Heart right ventricle (tissue), 16 donors: ENCODE measurements at regions not wholly inside any gene's neighbourhood (a gene's known extent, or its start where the extent isn't known, plus 50 kb on each side); places are given as distances from the start of the nearest gene placed in this dataset.
"Not testable (repeated sequence)": the region's sequence is repeated elsewhere in the genome, so short reads cannot be mapped to it uniquely, and the experiment has no call there.

Experiments used
- ATAC-seq, 8 donors: fragments of 200-7000 bp; cut with Tn5 transposase; one replicate each; pipeline ENCODE4 v1.9.1; 2020; ENCODE audit warnings: mild to moderate bottlenecking in 8 of 8, moderate library complexity in 8 of 8, moderate number of reproducible peaks in 1 of 8
- DNase-seq, 2 donors: peaks; one replicate each; pipeline ENCODE4 v3.0.0-alpha.2; 2020
- H3K27ac ChIP-seq, 10 donors: fragments of 200-600 bp; sonication (generic) in 2 of 10; one replicate each; pipeline versions ENCODE4 v1.5.0 to v1.8.0; 2020 to 2022; ENCODE audit warnings: mild to moderate bottlenecking in 3 of 10
- H3K27me3 ChIP-seq, 7 donors: fragments of 200-600 bp; one replicate each; pipeline ENCODE4 v1.8.0; 2021 to 2022; ENCODE audit warnings: mild to moderate bottlenecking in 2 of 7
- H3K36me3 ChIP-seq, 9 donors: fragments of 200-600 bp; sonication (generic) in 1 of 9; one replicate each; pipeline versions ENCODE4 v1.5.0 to v1.8.0; 2020 to 2022; ENCODE audit warnings: mild to moderate bottlenecking in 2 of 9
- H3K4me1 ChIP-seq, 9 donors: fragments of 200-600 bp; sonication (generic) in 1 of 9; one replicate each; pipeline versions ENCODE4 v1.5.0 to v1.8.0; 2020 to 2022; ENCODE audit warnings: mild to moderate bottlenecking in 4 of 9
- H3K4me3 ChIP-seq, 10 donors: fragments of 200-600 bp; sonication (generic) in 2 of 10; one replicate each; pipeline versions ENCODE4 v1.5.0 to v1.8.0; 2020 to 2022; ENCODE audit warnings: mild to moderate bottlenecking in 7 of 10, moderate library complexity in 2 of 10
- H3K9me3 ChIP-seq, 11 donors: fragments of 200-600 bp in 10 of 11; sonication (generic) in 2 of 11; one replicate each; pipeline versions ENCODE4 v1.5.0 to v1.8.0; 2013 to 2022; ENCODE audit warnings: mild to moderate bottlenecking in 2 of 11, control low read depth in 1 of 11, moderate library complexity in 1 of 11
- CTCF ChIP-seq, 9 donors: fragments of 200-600 bp; sonication (generic) in 2 of 9; IDR thresholded peaks; one replicate each; pipeline versions ENCODE4 v1.5.0 to v1.8.0; 2021 to 2022; ENCODE audit warnings: antibody characterized with exemption in 9 of 9, mild to moderate bottlenecking in 5 of 9, moderate library complexity in 1 of 9
- WGBS, 2 donors: extraction: QIAGEN DNeasy Blood & Tissue Kit; methylation state at CpG; one replicate each; pipeline ENCODE4 v1.1.7; 2013; ENCODE audit warnings: inconsistent platforms in 1 of 2; 5-methylcytosine and 5-hydroxymethylcytosine counted together
- intact Hi-C, 10 donors: fragments of 100-400 bp; cut with DNase I; formaldehyde crosslinking; loops; one replicate each; pipeline versions ENCODE4 v1.11.1 to v1.14.2; 2022
- donor health status: Arrhythmogenic right ventricular cardiomyopathy.
- donor health status: ischemic (EF 13 %, LVEDD 7.1; RV severe dilation, severe dysfunction).
- donor health status: healthy with polysubstance abuse.
- donor health status: DM: no; HTN: yes; CAD: no.
- donor health status: DM: no; HTN: no; CAD: no.
- donor health status: ischemic (EF 25% LVEDD 6.9; RV normal size, moderate dysfunction).
- donor health status: ischemic (EF 25% LVEDD 5.7; RV mildly dilated, moderate dysfunction).
- donor health status: healthy.
- donor health status: DM: yes; HTN: yes; CAD: no.
- donor health status: Ischemic cardiomyopathy.
- donor health status: ischemic (EF 35%, LVEDD 5.7; RV mildly dilated, moderate dysfunction).
- donor health status: nonischemic (EF 11% LVEDD 7.7; RV severe dilation, severe dysfunction).
- donor health status: DM: yes; HTN: yes; CAD: no.
- donor health status: PGD.
- donor health status: ischemic (EF 29% LVEDD 5.4; RV normal size, mild dysfunction).
- donor health status: nonischemic (EF 23%, LVEDD 6.1; RV moderate dilation, normal function).

- intact Hi-C loops = no loop called here
- DNase-seq = no peak
Observed at GRCh38 chr4:126520731-126521130, 1112.0 kb upstream of the INTU start.

GRCh38 chr4:126525400-126525799 is 1107.4 kb upstream of the INTU start:
- DNase-seq, intact Hi-C loops, H3K27me3 ChIP-seq, H3K36me3 ChIP-seq, H3K27ac ChIP-seq, H3K4me3 ChIP-seq, H3K4me1 ChIP-seq, ATAC-seq: not testable (repeated sequence)
- 82 to 84% methylated on average over 2 of the region's 2 CpGs for WGBS, 2 donors
- H3K9me3 ChIP-seq = peaks cover 0 to 30% (median 4%) of the 10 kb centered on the region in 11 donors

More at GRCh38 chr4:126520731-126521130, 1112.0 kb upstream of the INTU start:
- TF ChIP-seq CTCF (IDR thresholded peaks at IDR 0.05) = no peak
- H3K36me3 ChIP-seq = no peaks in the 10 kb centered on the region
- no peaks in the 10 kb centered on the region for H3K4me1 ChIP-seq
- no peak overlapping the region for H3K4me3 ChIP-seq
- 56 to 74% methylated on average over 1 of the region's 1 CpG for WGBS, 2 donors
- no peaks in the 10 kb centered on the region for H3K27me3 ChIP-seq
- H3K9me3 ChIP-seq = peaks cover 0 to 18% (median 2%) of the 10 kb centered on the region in 11 donors
- H3K27ac ChIP-seq = no peak overlapping the region
- no peak for ATAC-seq

GRCh38 chr4:126526335-126526734 is 1106.4 kb upstream of the INTU start:
- DNase-seq = no peak
- Histone ChIP-seq H3K36me3 (no peaks in the 10 kb centered on the region), H3K27me3 (no peaks in the 10 kb centered on the region), H3K4me3 (no peak overlapping the region), H3K27ac (no peak overlapping the region), H3K9me3 (peaks cover 0 to 30% (median 4%) of the 10 kb centered on the region in 11 donors), H3K4me1 (peaks cover 0 to 6% (median 0%) of the 10 kb centered on the region in 9 donors)
- intact Hi-C loops = no loop called here
- ATAC-seq = no peak
- 72 to 83% methylated on average over 2 of the region's 2 CpGs for WGBS, 2 donors
- no peak for TF ChIP-seq CTCF (IDR thresholded peaks at IDR 0.05)

- H3K4me3 ChIP-seq = no peak overlapping the region
- H3K36me3 ChIP-seq = no peaks in the 10 kb centered on the region
- peaks cover 0 to 23% (median 4%) of the 10 kb centered on the region in 11 donors for H3K9me3 ChIP-seq
- TF ChIP-seq CTCF (IDR thresholded peaks at IDR 0.05) = no peak
- H3K27ac ChIP-seq = peak overlapping the region in 1 of 10 donors; percentile 24
- no peaks in the 10 kb centered on the region for H3K27me3 ChIP-seq
- 83 to 88% methylated on average over 2 of the region's 2 CpGs for WGBS, 2 donors
- intact Hi-C loops = no loop called here
- ATAC-seq (no peak), DNase-seq (no peak)
- H3K4me1 ChIP-seq = peaks cover 0 to 10% (median 0%) of the 10 kb centered on the region in 9 donors
Observed at GRCh38 chr4:126529997-126530396, 1102.8 kb upstream of the INTU start.

GRCh38 chr4:126530996-126531585 is 1101.7 kb upstream of the INTU start:
- H3K36me3 ChIP-seq = no peaks in the 10 kb centered on the region
- intact Hi-C loops = no loop called here
- H3K4me1 ChIP-seq = peaks cover 0 to 10% (median 0%) of the 10 kb centered on the region in 9 donors
- no peaks in the 10 kb centered on the region for H3K27me3 ChIP-seq
- H3K27ac ChIP-seq = peak overlapping the region in 3 of 10 donors; percentile 12 to 26 (median 24)
- DNase-seq = peak in 1 of 2 donors; percentile 13
- TF ChIP-seq CTCF (IDR thresholded peaks at IDR 0.05) = no peak
- H3K9me3 ChIP-seq = peaks cover 0 to 15% (median 3%) of the 10 kb centered on the region in 11 donors
- peak; percentile 28 to 91 (median 75) for ATAC-seq
- no peak overlapping the region for H3K4me3 ChIP-seq
